ENCODE measurements at regions not wholly inside any gene's neighbourhood (a gene's known extent, or its start where the extent isn't known, plus 50 kb on each side); places are given as distances from the start of the nearest gene placed in this dataset.

- no peak overlapping the region for H3K27ac ChIP-seq (ENCODE audit: low read depth, low read length, poor library complexity, severe bottlenecking)
- H3K4me2 ChIP-seq (ENCODE audit: low read length): no peak overlapping the region
- no peak overlapping the region for H2AFZ ChIP-seq (ENCODE audit: low read length)
- TF ChIP-seq EZH2 (IDR thresholded peaks at IDR 0.05; ENCODE audit: borderline replicate concordance, low read length) (no peak), CTCF (IDR thresholded peaks at IDR 0.05; ENCODE audit: low read length) (no peak)
- H3K9me2 ChIP-seq (ENCODE audit: low read depth, low read length): no peaks in the 10 kb centered on the region
- no peaks in the 10 kb centered on the region for H3K4me1 ChIP-seq (ENCODE audit: insufficient read depth, low read length, severe bottlenecking)
- no peaks in the 10 kb centered on the region for H4K20me1 ChIP-seq (ENCODE audit: insufficient read depth, low read length)
- no peaks in the 10 kb centered on the region for H3K36me3 ChIP-seq (ENCODE audit: insufficient read depth, low read length)
- no peaks in the 10 kb centered on the region for H3K27me3 ChIP-seq (ENCODE audit: insufficient read depth, low read length)
- no peaks in the 10 kb centered on the region for H3F3A ChIP-seq (ENCODE audit: insufficient read depth, low read length)
- H3K9me3 ChIP-seq (ENCODE audit: low read length): no peaks in the 10 kb centered on the region
- H3K9ac ChIP-seq (ENCODE audit: low read length): no peak overlapping the region
- H3K4me3 ChIP-seq (ENCODE audit: low read depth, low read length, poor library complexity, severe bottlenecking): no peak overlapping the region
- H3K79me2 ChIP-seq (ENCODE audit: insufficient read depth, low read length): no peaks in the 10 kb centered on the region
Measured at GRCh38 chr6:137731600-137731959, 135.5 kb upstream of the TNFAIP3 start.

GRCh38 chr6:137731960-137732616, 135.0 kb upstream of the TNFAIP3 start:
- no peak for TF ChIP-seq CTCF (IDR thresholded peaks at IDR 0.05; ENCODE audit: low read length)
- no peak for TF ChIP-seq EZH2 (IDR thresholded peaks at IDR 0.05; ENCODE audit: borderline replicate concordance, low read length)
- Histone ChIP-seq H3K9ac (ENCODE audit: low read length) (no peak overlapping the region), H3K4me1 (ENCODE audit: insufficient read depth, low read length, severe bottlenecking) (no peaks in the 10 kb centered on the region), H4K20me1 (ENCODE audit: insufficient read depth, low read length) (no peaks in the 10 kb centered on the region), H3F3A (ENCODE audit: insufficient read depth, low read length) (no peaks in the 10 kb centered on the region), H2AFZ (ENCODE audit: low read length) (no peak overlapping the region), H3K27ac (ENCODE audit: low read depth, low read length, poor library complexity, severe bottlenecking) (no peak overlapping the region), H3K4me2 (ENCODE audit: low read length) (no peak overlapping the region), H3K9me3 (ENCODE audit: low read length) (no peaks in the 10 kb centered on the region), H3K4me3 (ENCODE audit: low read depth, low read length, poor library complexity, severe bottlenecking) (no peak overlapping the region), H3K36me3 (ENCODE audit: insufficient read depth, low read length) (no peaks in the 10 kb centered on the region), H3K9me2 (ENCODE audit: low read depth, low read length) (no peaks in the 10 kb centered on the region), H3K27me3 (ENCODE audit: insufficient read depth, low read length) (no peaks in the 10 kb centered on the region), H3K79me2 (ENCODE audit: insufficient read depth, low read length) (no peaks in the 10 kb centered on the region)

- Histone ChIP-seq H3K79me2 (ENCODE audit: insufficient read depth, low read length) (no peaks in the 10 kb centered on the region), H3K4me2 (ENCODE audit: low read length) (no peak overlapping the region), H3K27me3 (ENCODE audit: insufficient read depth, low read length) (no peaks in the 10 kb centered on the region), H3K9me2 (ENCODE audit: low read depth, low read length) (no peaks in the 10 kb centered on the region), H3K36me3 (ENCODE audit: insufficient read depth, low read length) (no peaks in the 10 kb centered on the region), H3F3A (ENCODE audit: insufficient read depth, low read length) (no peaks in the 10 kb centered on the region), H3K27ac (ENCODE audit: low read depth, low read length, poor library complexity, severe bottlenecking) (no peak overlapping the region), H2AFZ (ENCODE audit: low read length) (no peak overlapping the region), H3K9ac (ENCODE audit: low read length) (no peak overlapping the region), H3K9me3 (ENCODE audit: low read length) (no peaks in the 10 kb centered on the region), H3K4me3 (ENCODE audit: low read depth, low read length, poor library complexity, severe bottlenecking) (no peak overlapping the region), H4K20me1 (ENCODE audit: insufficient read depth, low read length) (no peaks in the 10 kb centered on the region), H3K4me1 (ENCODE audit: insufficient read depth, low read length, severe bottlenecking) (no peaks in the 10 kb centered on the region)
- no peak for TF ChIP-seq EZH2 (IDR thresholded peaks at IDR 0.05; ENCODE audit: borderline replicate concordance, low read length)
- TF ChIP-seq CTCF (IDR thresholded peaks at IDR 0.05; ENCODE audit: low read length): no peak
Measured at GRCh38 chr6:137733372-137733771, 133.7 kb upstream of the TNFAIP3 start.

Data from OCI-LY1 (cell line).